B cell (primary cell): ENCODE measurements at regions not wholly inside any gene's neighbourhood (a gene's known extent, or its start where the extent isn't known, plus 50 kb on each side); places are given as distances from the start of the nearest gene placed in this dataset.
A peak's percentile ranks its signal among the peaks of the same experiment; 100 is the strongest.

Source experiments
- ATAC-seq: fragments of 200-7000 bp; cut with Tn5 transposase; one replicate; pipeline ENCODE4 v1.10.0; 2021; ENCODE audit warnings: low read depth, mild to moderate bottlenecking, moderate number of reproducible peaks, moderate library complexity
- CTCF ChIA-PET: fragments of 350-600 bp; sonication (Branson Sonifier 250); formaldehyde crosslinking; loops from one replicate; lab custom pipeline; 2021; ENCODE audit warnings: antibody characterized with exemption, inconsistent platforms; lab: Charles Lee
- POLR2A ChIA-PET: fragments of 350-600 bp; sonication (Branson Sonifier 250); formaldehyde crosslinking; loops from one replicate; lab custom pipeline; 2021; ENCODE audit warnings: antibody characterized with exemption; lab: Charles Lee
- DNase-seq: peaks from one replicate; pipeline ENCODE4 v3.0.0; 2013
- H2AFZ ChIP-seq: 2 replicates; pipeline ENCODE4 v1.6.1; 2012; ENCODE audit warnings: mild to moderate bottlenecking, low read depth, low read length; ENCODE audit not compliant: insufficient read depth, poor library complexity, severe bottlenecking
- H3K27ac ChIP-seq, 2 donors: 1 replicate in 1 of 2; 2 replicates in 1 of 2; pipeline ENCODE4 v1.5.1; 2012 to 2013; ENCODE audit warnings: low read length in 2 of 2, mild to moderate bottlenecking in 2 of 2, moderate library complexity in 1 of 2
- H3K27me3 ChIP-seq, 4 experiments: fragments of 200-600 bp in 1 of 4; sonication (generic) in 1 of 4; replicated peaks in 1 of 4; 1 replicate in 2 of 4; 2 replicates in 2 of 4; pipeline versions ENCODE4 v1.6.1 to v1.7.0; 2013 to 2016; ENCODE audit warnings: low read length in 3 of 4, mild to moderate bottlenecking in 2 of 4, mixed read lengths in 1 of 4, moderate library complexity in 1 of 4; ENCODE audit not compliant: insufficient read depth in 4 of 4, control insufficient read depth in 3 of 4; ENCODE audit errors: control extremely low read depth in 1 of 4
- H3K36me3 ChIP-seq, 2 experiments: replicated peaks in 1 of 2; 1 replicate in 1 of 2; 2 replicates in 1 of 2; pipeline versions ENCODE4 v1.6.1 to v1.7.1; 2013; ENCODE audit warnings: low read length in 1 of 2; ENCODE audit not compliant: insufficient read depth in 2 of 2, control insufficient read depth in 1 of 2; ENCODE audit errors: control extremely low read depth in 1 of 2, extremely low read depth in 1 of 2
- H3K4me1 ChIP-seq, 2 donors: fragments of 200-600 bp in 1 of 2; sonication (generic) in 1 of 2; 1 replicate in 1 of 2; 2 replicates in 1 of 2; pipeline versions ENCODE4 v1.5.1 to v1.6.1; 2013 to 2017; ENCODE audit warnings: low read length in 2 of 2; ENCODE audit not compliant: control insufficient read depth in 2 of 2, insufficient read depth in 2 of 2
- H3K4me2 ChIP-seq: replicated peaks from 2 replicates; pipeline ENCODE3; 2012; ENCODE audit warnings: mild to moderate bottlenecking, low read depth, low read length; ENCODE audit not compliant: poor library complexity, severe bottlenecking
- H3K4me3 ChIP-seq, 5 experiments: fragments of 200-600 bp in 1 of 5; sonication (generic) in 1 of 5; 1 replicate in 3 of 5; 2 replicates in 2 of 5; pipeline versions ENCODE4 v1.5.1 to v1.7.0; 2011 to 2016; ENCODE audit warnings: low read length in 4 of 5, mild to moderate bottlenecking in 4 of 5, low read depth in 2 of 5, control low read depth in 1 of 5, moderate library complexity in 1 of 5; ENCODE audit not compliant: insufficient read depth in 1 of 5; ENCODE audit errors: control extremely low read depth in 1 of 5, extremely low read depth in 1 of 5
- H3K79me2 ChIP-seq: fragments of 200-600 bp; sonication (generic); one replicate; pipeline ENCODE4 v1.6.0; 2016; ENCODE audit warnings: low read length; ENCODE audit not compliant: control insufficient read depth, insufficient read depth
- H3K9ac ChIP-seq: fragments of 200-600 bp; sonication (generic); 2 replicates; pipeline ENCODE4 v1.6.1; 2017; ENCODE audit warnings: mild to moderate bottlenecking, low read length, moderate library complexity
- H3K9me3 ChIP-seq, 3 donors: one replicate each; pipeline versions ENCODE4 v1.6.1 to v1.7.1; 2013; ENCODE audit warnings: low read length in 2 of 3; ENCODE audit not compliant: control insufficient read depth in 2 of 3, insufficient read depth in 1 of 3; ENCODE audit errors: control extremely low read depth in 1 of 3
- H4K20me1 ChIP-seq: 2 replicates; pipeline ENCODE4 v1.6.0; 2012; ENCODE audit warnings: mild to moderate bottlenecking, low read length; ENCODE audit not compliant: insufficient read depth, control insufficient read depth, poor library complexity, severe bottlenecking
- H3K27ac Mint-ChIP-seq: one replicate; pipeline ENCODE4 v1.8.0; 2021; ENCODE audit warnings: mixed read lengths
- H3K27me3 Mint-ChIP-seq: one replicate; pipeline ENCODE4 v1.8.0; 2021; ENCODE audit warnings: mixed read lengths
- H3K4me1 Mint-ChIP-seq: one replicate; pipeline ENCODE4 v1.8.0; 2021; ENCODE audit warnings: mixed read lengths
- H3K4me3 Mint-ChIP-seq: one replicate; pipeline ENCODE4 v1.8.0; 2021; ENCODE audit warnings: mixed read lengths
- H3K9me3 Mint-ChIP-seq: one replicate; pipeline ENCODE4 v1.8.0; 2022; ENCODE audit warnings: mixed read lengths; ENCODE audit not compliant: insufficient read depth
- EZH2 ChIP-seq: IDR thresholded peaks from 2 replicates; pipeline ENCODE4 v1.6.1; 2012; ENCODE audit warnings: borderline replicate concordance, low read depth, mild to moderate bottlenecking, moderate library complexity, low read length; ENCODE audit not compliant: insufficient read depth, poor library complexity, severe bottlenecking
- WGBS: methylation state at CpG from one replicate; pipeline ENCODE4 v1.1.5; 2013; ENCODE audit warnings: missing lambda C conversion rate; ENCODE audit not compliant: insufficient coverage; 5-methylcytosine and 5-hydroxymethylcytosine counted together
- intact Hi-C: fragments of 100-400 bp; cut with micrococcal nuclease; formaldehyde crosslinking; loops from one replicate; pipeline ENCODE4 v1.10.0; 2022
- TF ChIP-seq, protein P1 (sequence below): fragments of 200-600 bp; IDR thresholded peaks from one replicate; pipeline ENCODE4 v1.8.0; 2022; ENCODE audit warnings: antibody characterized with exemption, mild to moderate bottlenecking

DNA sequence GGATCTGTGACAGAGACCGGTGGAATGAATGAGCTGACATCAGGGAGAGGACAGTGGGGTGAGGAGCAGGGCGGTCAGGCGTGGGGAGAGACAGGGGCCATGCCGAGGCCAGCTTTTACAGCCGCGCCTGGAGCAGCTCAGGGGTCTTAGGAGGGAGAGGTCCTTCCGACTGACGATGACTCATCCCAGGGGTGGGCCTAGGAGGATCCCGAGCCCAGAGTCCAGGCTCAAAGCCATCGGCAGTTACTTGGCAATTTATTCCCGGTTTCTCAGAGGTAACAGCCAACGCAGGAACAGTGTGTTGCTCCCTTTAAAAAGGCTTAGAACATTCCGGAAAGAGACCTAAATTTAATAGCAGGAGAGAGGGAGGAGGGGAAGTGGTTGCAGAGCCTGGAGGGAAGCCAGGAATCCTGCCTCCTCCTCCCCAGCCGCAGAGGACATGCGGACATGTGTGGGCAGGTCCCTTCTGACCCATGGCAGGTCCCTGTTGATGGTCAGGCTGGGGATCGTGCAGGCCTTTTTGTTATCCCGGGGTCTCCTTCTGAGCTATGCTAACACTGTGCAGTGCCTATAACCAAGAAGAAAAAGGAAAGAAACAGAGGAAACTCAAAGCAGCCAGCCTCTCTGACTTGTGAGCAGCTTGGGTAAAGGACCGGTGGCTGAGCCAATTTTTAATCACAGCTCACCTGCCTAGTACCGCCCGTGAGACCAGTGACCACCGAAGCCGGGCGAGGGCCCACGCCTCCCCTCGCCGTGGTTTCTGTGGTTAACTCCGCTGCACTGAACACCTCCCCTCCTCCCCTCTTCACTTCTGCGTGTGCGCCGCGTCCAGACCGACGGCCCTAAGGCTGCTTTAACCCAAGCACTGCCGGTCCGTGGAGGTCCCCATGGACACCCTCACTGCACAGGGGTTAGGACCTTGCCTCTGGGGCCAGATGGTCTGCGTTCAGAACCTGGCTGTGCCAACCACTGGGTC lies 392.4 kb upstream of the PROK2 start:
- ATAC-seq, result peak; percentile 40
- intact Hi-C loops, result loop anchor here (5.0 kb wide), 2 partner anchors 75 to 95 kb away; no protein-coding TSS in a partner anchor
- Histone ChIP-seq H3K4me1 (peaks cover 50 to 52% of the 10 kb centered on the region in 2 donors), H2AFZ (no peak overlapping the region), H4K20me1 (no peaks in the 10 kb centered on the region), H3K36me3 (no peaks in the 10 kb centered on the region), H3K27me3 (no peaks in the 10 kb centered on the region), H3K9ac (peak overlapping the region; percentile 56), H3K79me2 (no peaks in the 10 kb centered on the region), H3K4me2 (peak overlapping the region; percentile 88), H3K4me3 (peak overlapping the region in 4 of 5 experiments; percentile 20 to 61 (median 36)), H3K27ac (no peak overlapping the region), H3K9me3 (peaks cover 0 to 2% (median 0%) of the 10 kb centered on the region in 3 donors)
- WGBS, result 5% methylated on average over 36 of the region's 36 CpGs
- TF ChIP-seq, protein P1, sequence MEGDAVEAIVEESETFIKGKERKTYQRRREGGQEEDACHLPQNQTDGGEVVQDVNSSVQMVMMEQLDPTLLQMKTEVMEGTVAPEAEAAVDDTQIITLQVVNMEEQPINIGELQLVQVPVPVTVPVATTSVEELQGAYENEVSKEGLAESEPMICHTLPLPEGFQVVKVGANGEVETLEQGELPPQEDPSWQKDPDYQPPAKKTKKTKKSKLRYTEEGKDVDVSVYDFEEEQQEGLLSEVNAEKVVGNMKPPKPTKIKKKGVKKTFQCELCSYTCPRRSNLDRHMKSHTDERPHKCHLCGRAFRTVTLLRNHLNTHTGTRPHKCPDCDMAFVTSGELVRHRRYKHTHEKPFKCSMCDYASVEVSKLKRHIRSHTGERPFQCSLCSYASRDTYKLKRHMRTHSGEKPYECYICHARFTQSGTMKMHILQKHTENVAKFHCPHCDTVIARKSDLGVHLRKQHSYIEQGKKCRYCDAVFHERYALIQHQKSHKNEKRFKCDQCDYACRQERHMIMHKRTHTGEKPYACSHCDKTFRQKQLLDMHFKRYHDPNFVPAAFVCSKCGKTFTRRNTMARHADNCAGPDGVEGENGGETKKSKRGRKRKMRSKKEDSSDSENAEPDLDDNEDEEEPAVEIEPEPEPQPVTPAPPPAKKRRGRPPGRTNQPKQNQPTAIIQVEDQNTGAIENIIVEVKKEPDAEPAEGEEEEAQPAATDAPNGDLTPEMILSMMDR, result no peak
- TF ChIP-seq EZH2, result no peak
- POLR2A ChIA-PET, result no interaction called here
- DNase-seq, result peak; percentile 61
- Mint-ChIP-seq H3K4me3 (peak overlapping the region; percentile 88), H3K4me1 (peaks cover 65% of the 10 kb centered on the region), H3K27ac (peak overlapping the region; percentile 70), H3K27me3 (peaks cover 13% of the 10 kb centered on the region), H3K9me3 (no peaks in the 10 kb centered on the region)
- CTCF ChIA-PET, result interaction anchor here (0.7 to 1.5 kb wide), 3 partner anchors 9 to 636 kb away, joined by 3 to 5 read pairs (median 3); no protein-coding TSS in a partner anchor
